ENCODE measurements at regions not wholly inside any gene's neighbourhood (a gene's known extent, or its start where the extent isn't known, plus 50 kb on each side); places are given as distances from the start of the nearest gene placed in this dataset.

- no peak overlapping the region for H2AFZ ChIP-seq (ENCODE audit: low read length)
- no peaks in the 10 kb centered on the region for H4K20me1 ChIP-seq (ENCODE audit: control insufficient read depth, extremely low read depth, insufficient read depth, low read length)
- no peak overlapping the region for H3K4me3 ChIP-seq (replicated peaks in 1 of 4; ENCODE audit: control extremely low read depth in 1 of 4, insufficient read depth in 1 of 4, low read depth in 3 of 4, low read length in 4 of 4)
- H3K4me1 ChIP-seq (ENCODE audit: control insufficient read depth, extremely low read depth, insufficient read depth, low read length) = no peaks in the 10 kb centered on the region
- no peak overlapping the region for H3K27ac ChIP-seq (ENCODE audit: insufficient read depth, low read length)
- TF ChIP-seq EZH2 (IDR thresholded peaks at IDR 0.05; ENCODE audit: low read length, missing control alignments) = no peak
- TF ChIP-seq CTCF (conservative IDR thresholded peaks at IDR 0.05 in 1 of 2, IDR thresholded peaks at IDR 0.05 in 1 of 2; ENCODE audit: low read depth in 1 of 2, low read length in 2 of 2) = no peak
- H3K79me2 ChIP-seq (ENCODE audit: control insufficient read depth, insufficient read depth, low read length) = no peaks in the 10 kb centered on the region
- H3K9me3 ChIP-seq (ENCODE audit: control insufficient read depth, insufficient read depth, low read depth, low read length) = no peaks in the 10 kb centered on the region
- DNase-seq (ENCODE audit: low read depth in 2 of 2) = no peak
- no peak overlapping the region for H3K4me2 ChIP-seq (ENCODE audit: extremely low read depth, insufficient read depth, low read length)
- H3K27me3 ChIP-seq (ENCODE audit: control insufficient read depth, insufficient read depth, low read length) = no peaks in the 10 kb centered on the region
- no peak overlapping the region for H3K9ac ChIP-seq (ENCODE audit: insufficient read depth, low read length)
- H3K36me3 ChIP-seq (ENCODE audit: control insufficient read depth, insufficient read depth, low read length) = no peaks in the 10 kb centered on the region
Measured at GRCh38 chr5:18091142-18091541, 456.9 kb downstream of the TAF11L14 start.

GRCh38 chr5:18091758-18092157 lies 457.5 kb downstream of the TAF11L14 start:
- no peaks in the 10 kb centered on the region for H4K20me1 ChIP-seq (ENCODE audit: control insufficient read depth, extremely low read depth, insufficient read depth, low read length)
- H3K27me3 ChIP-seq (ENCODE audit: control insufficient read depth, insufficient read depth, low read length) = no peaks in the 10 kb centered on the region
- no peak overlapping the region for H3K9ac ChIP-seq (ENCODE audit: insufficient read depth, low read length)
- H3K4me2 ChIP-seq (ENCODE audit: extremely low read depth, insufficient read depth, low read length) = no peak overlapping the region
- no peak overlapping the region for H3K4me3 ChIP-seq (replicated peaks in 1 of 4; ENCODE audit: control extremely low read depth in 1 of 4, insufficient read depth in 1 of 4, low read depth in 3 of 4, low read length in 4 of 4)
- no peaks in the 10 kb centered on the region for H3K79me2 ChIP-seq (ENCODE audit: control insufficient read depth, insufficient read depth, low read length)
- H3K27ac ChIP-seq (ENCODE audit: insufficient read depth, low read length) = no peak overlapping the region
- H2AFZ ChIP-seq (ENCODE audit: low read length) = no peak overlapping the region
- H3K36me3 ChIP-seq (ENCODE audit: control insufficient read depth, insufficient read depth, low read length) = no peaks in the 10 kb centered on the region
- DNase-seq (ENCODE audit: low read depth in 2 of 2) = no peak
- no peaks in the 10 kb centered on the region for H3K4me1 ChIP-seq (ENCODE audit: control insufficient read depth, extremely low read depth, insufficient read depth, low read length)
- TF ChIP-seq EZH2 (IDR thresholded peaks at IDR 0.05; ENCODE audit: low read length, missing control alignments) = no peak
- no peak for TF ChIP-seq CTCF (conservative IDR thresholded peaks at IDR 0.05 in 1 of 2, IDR thresholded peaks at IDR 0.05 in 1 of 2; ENCODE audit: low read depth in 1 of 2, low read length in 2 of 2)
- no peaks in the 10 kb centered on the region for H3K9me3 ChIP-seq (ENCODE audit: control insufficient read depth, insufficient read depth, low read depth, low read length)

GRCh38 chr5:18095061-18095460 lies 460.8 kb downstream of the TAF11L14 start:
- Histone ChIP-seq H3K9me3 (ENCODE audit: control insufficient read depth, insufficient read depth, low read depth, low read length) (no peaks in the 10 kb centered on the region), H3K4me2 (ENCODE audit: extremely low read depth, insufficient read depth, low read length) (no peak overlapping the region), H4K20me1 (ENCODE audit: control insufficient read depth, extremely low read depth, insufficient read depth, low read length) (no peaks in the 10 kb centered on the region), H3K9ac (ENCODE audit: insufficient read depth, low read length) (no peak overlapping the region), H3K4me3 (replicated peaks in 1 of 4; ENCODE audit: control extremely low read depth in 1 of 4, insufficient read depth in 1 of 4, low read depth in 3 of 4, low read length in 4 of 4) (no peak overlapping the region), H3K27ac (ENCODE audit: insufficient read depth, low read length) (no peak overlapping the region), H3K4me1 (ENCODE audit: control insufficient read depth, extremely low read depth, insufficient read depth, low read length) (no peaks in the 10 kb centered on the region), H3K27me3 (ENCODE audit: control insufficient read depth, insufficient read depth, low read length) (no peaks in the 10 kb centered on the region), H3K36me3 (ENCODE audit: control insufficient read depth, insufficient read depth, low read length) (no peaks in the 10 kb centered on the region), H3K79me2 (ENCODE audit: control insufficient read depth, insufficient read depth, low read length) (no peaks in the 10 kb centered on the region), H2AFZ (ENCODE audit: low read length) (no peak overlapping the region)
- no peak for TF ChIP-seq EZH2 (IDR thresholded peaks at IDR 0.05; ENCODE audit: low read length, missing control alignments)
- no peak for TF ChIP-seq CTCF (conservative IDR thresholded peaks at IDR 0.05 in 1 of 2, IDR thresholded peaks at IDR 0.05 in 1 of 2; ENCODE audit: low read depth in 1 of 2, low read length in 2 of 2)
- DNase-seq (ENCODE audit: low read depth in 2 of 2) = no peak
